IMR-90 (cell line): ENCODE measurements at regions not wholly inside any gene's neighbourhood (a gene's known extent, or its start where the extent isn't known, plus 50 kb on each side); places are given as distances from the start of the nearest gene placed in this dataset.

Experiments
- ATAC-seq: fragments of 200-7000 bp; cut with Tn5 transposase; 2 replicates; pipeline ENCODE4 v1.9.1; 2020; ENCODE audit warnings: low read depth, mild to moderate bottlenecking, moderate library complexity
- BruUV-seq: library from RNA; stranded (reverse); fragments of 400-500 nt; replicated peaks from 2 replicates; lab custom pipeline; 2021; lab: Mats Ljungman, UMichigan
- CTCF ChIA-PET: fragments of 300-600 bp; formaldehyde crosslinking; extraction: SDS; loops from one replicate; lab custom pipeline; 2021; ENCODE audit warnings: antibody characterized with exemption; lab: Yijun Ruan, JAX
- POLR2A ChIA-PET: fragments of 300-600 bp; sonication (Branson Sonifier 250); formaldehyde crosslinking; loops from one replicate; lab custom pipeline; 2022; ENCODE audit warnings: antibody characterized with exemption; ENCODE audit not compliant: unreplicated experiment; lab: Charles Lee
- DNase-seq: peaks from one replicate; pipeline ENCODE4 v3.0.0; 2013
- H2AFZ ChIP-seq: replicated peaks from 2 replicates; pipeline ENCODE3; 2013; ENCODE audit warnings: low read length, mild to moderate bottlenecking; ENCODE audit not compliant: poor library complexity
- H2AK5ac ChIP-seq: 2 replicates; pipeline ENCODE4 v1.6.1; 2013; ENCODE audit warnings: low read depth, low read length, inconsistent platforms
- H2AK9ac ChIP-seq: replicated peaks from 2 replicates; pipeline ENCODE3; 2013; ENCODE audit warnings: mild to moderate bottlenecking, low read depth, low read length, moderate library complexity; ENCODE audit not compliant: poor library complexity
- H2BK120ac ChIP-seq: 2 replicates; pipeline ENCODE4 v1.6.1; 2013; ENCODE audit warnings: low read depth, low read length, inconsistent platforms
- H2BK15ac ChIP-seq: 3 replicates; pipeline ENCODE4 v1.6.1; 2013; ENCODE audit warnings: low read depth, low read length, inconsistent platforms
- H2BK20ac ChIP-seq: 2 replicates; pipeline ENCODE4 v1.6.1; 2013; ENCODE audit warnings: low read depth, mild to moderate bottlenecking, inconsistent platforms, low read length, moderate library complexity
- H2BK5ac ChIP-seq: 2 replicates; pipeline ENCODE4 v1.6.1; 2013; ENCODE audit warnings: mild to moderate bottlenecking, low read depth, low read length, inconsistent platforms; ENCODE audit not compliant: poor library complexity, severe bottlenecking
- H3K14ac ChIP-seq: replicated peaks from 2 replicates; pipeline ENCODE4 v1.6.1; 2013; ENCODE audit warnings: low read depth, low read length, inconsistent platforms
- H3K18ac ChIP-seq: 2 replicates; pipeline ENCODE4 v1.6.1; 2013; ENCODE audit warnings: low read depth, low read length, control low read depth
- H3K23ac ChIP-seq: 2 replicates; pipeline ENCODE4 v1.6.1; 2013; ENCODE audit warnings: low read depth, low read length, inconsistent platforms
- H3K27ac ChIP-seq: 2 replicates; pipeline ENCODE4 v1.5.1; 2013; ENCODE audit warnings: mild to moderate bottlenecking, control low read depth, low read length; ENCODE audit not compliant: insufficient read depth
- H3K27me3 ChIP-seq: 2 replicates; pipeline ENCODE4 v1.6.1; 2013; ENCODE audit warnings: low read length; ENCODE audit not compliant: control insufficient read depth, insufficient read depth
- H3K36me3 ChIP-seq: 2 replicates; pipeline ENCODE4 v1.6.1; 2013; ENCODE audit warnings: low read length, mixed read lengths; ENCODE audit not compliant: control insufficient read depth, insufficient read depth
- H3K4ac ChIP-seq: 2 replicates; pipeline ENCODE4 v1.6.1; 2013; ENCODE audit warnings: low read depth, low read length, inconsistent platforms
- H3K4me1 ChIP-seq: 2 replicates; pipeline ENCODE4 v1.6.1; 2013; ENCODE audit warnings: low read length, mixed read lengths; ENCODE audit not compliant: control insufficient read depth, insufficient read depth
- H3K4me2 ChIP-seq: 2 replicates; pipeline ENCODE4 v1.6.1; 2013; ENCODE audit warnings: low read depth, mild to moderate bottlenecking, control low read depth, low read length, moderate library complexity
- H3K4me3 ChIP-seq: 2 replicates; pipeline ENCODE4 v1.5.1; 2013; ENCODE audit warnings: low read depth, mild to moderate bottlenecking, control low read depth, low read length, moderate library complexity; ENCODE audit not compliant: insufficient read depth
- H3K56ac ChIP-seq: 2 replicates; pipeline ENCODE4 v1.6.1; 2013; ENCODE audit warnings: low read length, inconsistent platforms; ENCODE audit not compliant: insufficient read depth; ENCODE audit errors: extremely low read depth
- H3K79me1 ChIP-seq, 2 experiments: 2 replicates each; pipeline ENCODE4 v1.6.1; 2013; ENCODE audit warnings: low read length in 2 of 2, inconsistent platforms in 1 of 2, low read depth in 1 of 2
- H3K9ac ChIP-seq: 2 replicates; pipeline ENCODE4 v1.6.1; 2013; ENCODE audit warnings: low read depth, low read length, control low read depth
- H3K9me1 ChIP-seq: 2 replicates; pipeline ENCODE4 v1.6.1; 2013; ENCODE audit warnings: low read length, inconsistent platforms; ENCODE audit not compliant: insufficient read depth
- H3K9me3 ChIP-seq: 2 replicates; pipeline ENCODE4 v1.6.1; 2013; ENCODE audit warnings: low read length; ENCODE audit not compliant: control insufficient read depth, insufficient read depth
- H4K20me1 ChIP-seq: 2 replicates; pipeline ENCODE4 v1.6.1; 2013; ENCODE audit warnings: low read length, inconsistent platforms; ENCODE audit not compliant: insufficient read depth
- H4K5ac ChIP-seq: 2 replicates; pipeline ENCODE4 v1.6.1; 2013; ENCODE audit warnings: mild to moderate bottlenecking, low read depth, low read length, control low read depth
- H4K8ac ChIP-seq, 2 experiments: 2 replicates each; pipeline ENCODE4 v1.6.1; 2013; ENCODE audit warnings: low read depth in 2 of 2, low read length in 2 of 2, control low read depth in 1 of 2, inconsistent platforms in 1 of 2
- H4K91ac ChIP-seq: 2 replicates; pipeline ENCODE4 v1.6.1; 2013; ENCODE audit warnings: low read depth, low read length, inconsistent platforms; ENCODE audit not compliant: insufficient read depth
- CEBPB ChIP-seq: IDR thresholded peaks from 2 replicates; pipeline ENCODE4 v1.6.1; 2012; ENCODE audit warnings: low read depth, low read length, improper control_type of control experiment
- CHD1 ChIP-seq: IDR thresholded peaks from 2 replicates; pipeline ENCODE4 v1.6.1; 2012; ENCODE audit warnings: low read depth, low read length, improper control_type of control experiment
- MXI1 ChIP-seq: IDR thresholded peaks from 2 replicates; pipeline ENCODE4 v1.6.1; 2012; ENCODE audit warnings: low read depth, mild to moderate bottlenecking, low read length, moderate library complexity, borderline replicate concordance
- RAD21 ChIP-seq: IDR thresholded peaks from 2 replicates; pipeline ENCODE4 v1.6.1; 2012; ENCODE audit warnings: low read length, improper control_type of control experiment
- SMC3 ChIP-seq: fragments of 150-350 bp; IDR thresholded peaks from 2 replicates; pipeline ENCODE4 v1.6.1; 2016; ENCODE audit warnings: low read depth, mild to moderate bottlenecking, antibody characterized with exemption, low read length, moderate library complexity
- WGBS, 2 experiments: methylation state at CpG; one replicate each; pipeline versions ENCODE4 v1.1.5 to v1.1.7; 2013; ENCODE audit warnings: missing lambda C conversion rate in 2 of 2; ENCODE audit not compliant: insufficient read length in 1 of 2; ENCODE audit errors: extremely low coverage in 2 of 2; 5-methylcytosine and 5-hydroxymethylcytosine counted together
- dilution Hi-C: fragments of 300-500 bp; cut with HindIII; formaldehyde crosslinking; loops from one replicate; pipeline ENCODE4 v1.14.3; 2018; ENCODE audit warnings: low sequenced_read_pairs; ENCODE audit not compliant: unreplicated experiment
- in situ Hi-C: fragments of 300-500 bp; cut with MboI; formaldehyde crosslinking; loops from 3 replicates; pipeline ENCODE4 v1.14.3; 2019; ENCODE audit warnings: low sequenced_read_pairs, inconsistent platforms, mixed read lengths
- intact Hi-C: fragments of 100-400 bp; cut with micrococcal nuclease; formaldehyde crosslinking; loops from 2 replicates; pipeline ENCODE4 v1.10.0; 2022

DNA sequence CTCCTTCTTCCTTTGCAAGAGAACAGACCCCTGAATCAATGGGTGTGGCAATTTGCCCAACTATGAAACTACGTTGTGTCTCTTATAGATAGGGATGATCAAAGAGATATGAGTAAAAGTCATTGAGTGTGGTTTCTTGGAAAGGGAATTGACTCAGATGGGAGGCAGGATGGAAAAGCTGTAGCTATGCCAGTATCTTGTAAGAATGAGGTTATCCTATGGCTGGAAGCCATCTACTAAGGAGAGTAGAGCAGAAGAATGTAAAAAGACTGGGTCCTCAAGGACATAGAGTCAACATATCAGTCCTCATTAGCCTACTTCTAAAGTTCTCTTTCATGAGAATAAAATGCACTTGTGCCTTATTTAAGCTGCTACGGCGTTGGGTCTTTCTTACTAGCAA, 78.9 kb upstream of the POU2AF2 start:
- ATAC-seq = no peak
- dilution Hi-C loops = no loop called here

More for the DNA sequence above, 78.9 kb upstream of the POU2AF2 start:
- Histone ChIP-seq H3K9me1 (no peaks in the 10 kb centered on the region), H3K27me3 (no peaks in the 10 kb centered on the region), H3K9ac (no peak overlapping the region), H3K4me3 (no peak overlapping the region), H4K5ac (no peak overlapping the region), H2BK120ac (no peak overlapping the region), H3K56ac (no peak overlapping the region), H3K18ac (no peak overlapping the region), H3K27ac (no peak overlapping the region), H2BK20ac (no peak overlapping the region), H3K14ac (no peak overlapping the region), H3K23ac (no peak overlapping the region), H4K91ac (no peak overlapping the region), H2AK5ac (no peak overlapping the region), H3K36me3 (no peaks in the 10 kb centered on the region), H2AK9ac (no peak overlapping the region), H3K4ac (no peak overlapping the region), H4K8ac (no peak overlapping the region), H2BK5ac (no peak overlapping the region), H2AFZ (no peak overlapping the region), H3K4me2 (no peak overlapping the region), H3K9me3 (no peaks in the 10 kb centered on the region), H4K20me1 (no peaks in the 10 kb centered on the region), H3K79me1 (no peaks in the 10 kb centered on the region), H3K4me1 (no peaks in the 10 kb centered on the region), H2BK15ac (no peak overlapping the region)
- WGBS, 2 experiments = no CpG with 5 or more reads among the region's 3 CpGs
- ChIA-PET CTCF (no interaction called here), POLR2A (no interaction called here)
- TF ChIP-seq MXI1 = no peak
- TF ChIP-seq RAD21 = no peak
- no peak for TF ChIP-seq CEBPB
- no peak for TF ChIP-seq SMC3
- no peak for TF ChIP-seq CHD1
- intact Hi-C loops (no loop called here), in situ Hi-C loops (no loop called here)
- no TSS peak for BruUV-seq
- peak; percentile 11 for DNase-seq
